Brain microvascular endothelial cell (primary cell): ENCODE measurements at regions not wholly inside any gene's neighbourhood (a gene's known extent, or its start where the extent isn't known, plus 50 kb on each side); places are given as distances from the start of the nearest gene placed in this dataset.
"Not testable (repeated sequence)": the region's sequence is repeated elsewhere in the genome, so short reads cannot be mapped to it uniquely, and the experiment has no call there.

Experiments used
- DNase-seq: peaks from one replicate; pipeline ENCODE4 v3.0.0-alpha.2; 2020
- H3K27ac ChIP-seq: fragments of 250-450 bp; sonication (Bioruptor Pico); 2 replicates; pipeline ENCODE4 v1.5.1; 2020; ENCODE audit warnings: mild to moderate bottlenecking, moderate library complexity
- H3K27me3 ChIP-seq: fragments of 250-450 bp; sonication (Bioruptor Pico); replicated peaks from 2 replicates; pipeline ENCODE4 v1.5.1; 2020; ENCODE audit warnings: mild to moderate bottlenecking
- H3K36me3 ChIP-seq: fragments of 250-450 bp; sonication (Bioruptor Pico); replicated peaks from 2 replicates; pipeline ENCODE4 v1.5.1; 2020; ENCODE audit warnings: mild to moderate bottlenecking
- H3K4me3 ChIP-seq: 2 replicates; pipeline ENCODE4 v1.5.1; 2011; ENCODE audit warnings: low read depth, mild to moderate bottlenecking, control low read depth, low read length, moderate library complexity
- in situ Hi-C: cut with HindIII; loops from 2 replicates; pipeline ENCODE4 v1.10.0; 2017; ENCODE audit warnings: low sequenced_read_pairs, low pct_ligation_motif_present
- TF ChIP-seq, protein P1 (sequence below): IDR thresholded peaks from 2 replicates; pipeline ENCODE4 v1.5.1; 2011; ENCODE audit warnings: low read depth, mild to moderate bottlenecking, moderate library complexity, low read length, control low read depth, inconsistent platforms; ENCODE audit errors: missing control alignments

DNA sequence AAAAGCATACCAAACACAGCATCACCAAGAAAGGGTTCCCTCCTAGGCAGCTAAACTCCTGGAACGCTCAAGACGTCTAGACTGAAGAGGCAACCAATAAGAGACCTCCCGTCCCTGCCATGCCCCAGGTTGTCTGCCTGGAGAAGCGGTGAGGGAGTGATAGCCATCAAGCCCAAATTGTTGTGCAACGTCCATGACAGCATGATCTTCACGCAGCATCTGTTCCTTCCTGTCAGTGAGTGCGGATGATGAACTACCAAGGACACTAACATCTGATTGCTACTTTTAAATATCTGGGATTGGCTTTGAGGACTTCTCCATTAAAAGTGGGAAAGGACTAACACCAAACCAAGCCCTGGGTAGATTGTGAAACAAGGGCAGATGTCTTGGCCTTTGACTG, 149.7 kb downstream of the TXNL1 start:
- H3K36me3 ChIP-seq = no peaks in the 10 kb centered on the region
- no peaks in the 10 kb centered on the region for H3K27me3 ChIP-seq
- no peak for DNase-seq
- in situ Hi-C loops = no loop called here
- TF ChIP-seq, protein P1, sequence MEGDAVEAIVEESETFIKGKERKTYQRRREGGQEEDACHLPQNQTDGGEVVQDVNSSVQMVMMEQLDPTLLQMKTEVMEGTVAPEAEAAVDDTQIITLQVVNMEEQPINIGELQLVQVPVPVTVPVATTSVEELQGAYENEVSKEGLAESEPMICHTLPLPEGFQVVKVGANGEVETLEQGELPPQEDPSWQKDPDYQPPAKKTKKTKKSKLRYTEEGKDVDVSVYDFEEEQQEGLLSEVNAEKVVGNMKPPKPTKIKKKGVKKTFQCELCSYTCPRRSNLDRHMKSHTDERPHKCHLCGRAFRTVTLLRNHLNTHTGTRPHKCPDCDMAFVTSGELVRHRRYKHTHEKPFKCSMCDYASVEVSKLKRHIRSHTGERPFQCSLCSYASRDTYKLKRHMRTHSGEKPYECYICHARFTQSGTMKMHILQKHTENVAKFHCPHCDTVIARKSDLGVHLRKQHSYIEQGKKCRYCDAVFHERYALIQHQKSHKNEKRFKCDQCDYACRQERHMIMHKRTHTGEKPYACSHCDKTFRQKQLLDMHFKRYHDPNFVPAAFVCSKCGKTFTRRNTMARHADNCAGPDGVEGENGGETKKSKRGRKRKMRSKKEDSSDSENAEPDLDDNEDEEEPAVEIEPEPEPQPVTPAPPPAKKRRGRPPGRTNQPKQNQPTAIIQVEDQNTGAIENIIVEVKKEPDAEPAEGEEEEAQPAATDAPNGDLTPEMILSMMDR = no peak
- no peak overlapping the region for H3K27ac ChIP-seq
- H3K4me3 ChIP-seq = no peak overlapping the region

- no peaks in the 10 kb centered on the region for H3K27me3 ChIP-seq
- H3K27ac ChIP-seq = no peak overlapping the region
- DNase-seq = no peak
- H3K36me3 ChIP-seq = no peaks in the 10 kb centered on the region
- in situ Hi-C loops = no loop called here
- TF ChIP-seq, protein P1 = no peak
- H3K4me3 ChIP-seq = no peak overlapping the region
Measured at GRCh38 chr18:56487801-56488200, 150.6 kb downstream of the TXNL1 start.

DNA sequence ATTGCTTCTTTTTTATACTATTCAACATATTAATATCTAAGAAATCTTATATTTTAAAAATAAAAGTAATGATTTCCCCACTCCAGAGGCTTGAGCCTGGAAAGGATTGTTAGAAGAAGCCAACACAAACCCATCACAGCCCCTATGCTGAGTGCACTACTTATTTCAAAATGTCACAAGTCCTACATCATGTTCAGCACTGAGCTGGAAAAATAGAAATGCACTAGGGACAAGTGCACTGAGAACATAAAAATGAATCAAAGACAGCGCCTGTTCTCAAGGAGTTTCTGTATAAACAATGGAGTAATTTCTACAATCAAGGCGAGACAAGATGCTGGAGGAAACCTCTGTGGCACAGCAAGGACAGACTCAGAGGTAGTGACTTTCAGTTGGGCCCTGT, 155.0 kb downstream of the TXNL1 start:
- Histone ChIP-seq H3K27me3 (no peaks in the 10 kb centered on the region), H3K4me3 (no peak overlapping the region), H3K27ac (no peak overlapping the region), H3K36me3 (no peaks in the 10 kb centered on the region)
- DNase-seq = no peak
- TF ChIP-seq, protein P1 = no peak
- in situ Hi-C loops = no loop called here

DNA sequence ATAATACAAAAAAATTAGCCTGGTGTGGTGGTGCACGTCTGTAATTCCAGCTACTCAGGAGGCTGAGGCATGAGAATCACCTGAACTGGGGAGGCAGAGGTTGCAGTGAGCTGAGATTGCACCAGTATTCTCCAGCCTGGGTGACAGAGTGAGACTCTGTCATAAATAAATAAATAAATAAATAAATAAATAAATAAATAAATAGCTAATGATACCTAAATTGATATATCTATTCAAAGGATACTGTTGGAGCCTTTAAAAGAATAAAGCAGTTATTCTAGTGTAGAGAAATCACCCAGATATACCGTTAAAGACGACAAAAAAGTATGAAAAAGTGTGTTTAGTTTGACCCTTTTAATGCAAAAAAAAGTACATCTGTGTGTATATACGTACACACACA, 155.6 kb downstream of the TXNL1 start:
- H3K36me3 ChIP-seq, in situ Hi-C loops, H3K27me3 ChIP-seq, DNase-seq, H3K4me3 ChIP-seq, H3K27ac ChIP-seq: not testable (repeated sequence)

- Histone ChIP-seq H3K27me3 (no peaks in the 10 kb centered on the region), H3K27ac (no peak overlapping the region), H3K36me3 (no peaks in the 10 kb centered on the region), H3K4me3 (no peak overlapping the region)
- in situ Hi-C loops = no loop called here
- TF ChIP-seq, protein P1 = no peak
- no peak for DNase-seq
Measured at GRCh38 chr18:56481751-56482150, 156.6 kb downstream of the TXNL1 start.

DNA sequence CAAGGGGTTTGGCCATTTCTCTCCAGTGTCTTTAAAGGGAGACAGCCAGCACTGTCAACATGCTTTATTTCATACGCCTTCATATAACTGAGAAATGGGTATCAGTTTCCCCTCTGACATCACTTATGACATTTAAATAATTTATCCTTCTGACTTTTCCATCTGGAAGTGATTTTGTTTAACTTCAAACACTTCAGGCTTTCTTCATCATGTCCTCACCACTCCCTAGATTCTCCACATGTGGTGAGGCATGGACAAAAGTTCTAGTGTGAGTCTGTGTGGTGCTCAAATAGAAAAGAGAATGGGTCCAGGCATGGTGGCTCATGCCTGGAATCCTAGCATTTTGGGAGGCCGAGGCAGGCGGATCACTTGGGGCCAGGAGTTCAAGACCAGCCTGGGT, 158.6 kb downstream of the TXNL1 start:
- TF ChIP-seq, protein P1 = no peak

More for the DNA sequence above, 158.6 kb downstream of the TXNL1 start:
- DNase-seq = no peak
- Histone ChIP-seq H3K27me3 (no peaks in the 10 kb centered on the region), H3K27ac (no peak overlapping the region), H3K4me3 (no peak overlapping the region), H3K36me3 (no peaks in the 10 kb centered on the region)
- in situ Hi-C loops = no loop called here
